ENCODE measurements at regions not wholly inside any gene's neighbourhood (a gene's known extent, or its start where the extent isn't known, plus 50 kb on each side); places are given as distances from the start of the nearest gene placed in this dataset.

- no peak for DNase-seq
Observed at GRCh38 chr5:152900332-152900731, 495.3 kb upstream of the NMUR2 start.

DNA sequence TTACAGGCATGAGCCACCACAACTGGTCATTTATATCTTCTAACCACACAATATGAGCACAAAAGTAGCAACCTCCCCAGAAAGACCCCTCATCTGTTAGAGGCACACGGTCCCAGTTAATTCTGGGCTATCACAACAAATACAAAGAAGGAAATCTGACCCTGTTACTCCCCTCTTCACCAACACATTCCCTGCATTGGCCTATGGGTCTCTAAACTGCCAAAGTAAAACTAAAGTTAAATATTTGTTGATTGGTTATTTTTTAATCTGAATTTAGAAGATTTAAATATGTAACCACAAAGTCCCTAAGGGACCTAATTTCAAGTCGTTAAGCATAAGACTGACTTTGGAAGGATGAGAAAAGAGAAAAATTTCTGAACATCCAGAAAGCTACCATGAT, 496.7 kb upstream of the NMUR2 start:
- DNase-seq, result no peak

DNA sequence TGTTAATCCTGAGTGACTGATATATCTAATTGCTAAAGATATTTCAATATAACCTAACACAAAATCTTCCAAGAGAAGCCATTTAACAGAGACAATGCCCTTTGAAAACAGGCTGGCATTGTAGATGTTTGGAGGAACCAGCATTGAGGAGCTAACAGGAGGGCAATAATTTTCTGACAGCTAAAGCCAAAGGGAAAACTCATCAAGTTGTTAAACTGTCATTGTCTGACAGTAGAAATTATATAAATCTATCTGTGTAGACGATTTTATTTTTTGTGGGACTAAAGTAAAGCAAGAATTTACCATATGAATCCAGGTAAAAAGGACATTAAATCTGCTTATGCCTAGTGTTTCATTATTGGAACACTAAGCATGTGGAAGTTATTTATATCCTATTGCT, 500.2 kb upstream of the NMUR2 start:
- no peak for DNase-seq

- no peak for DNase-seq
Observed at GRCh38 chr5:152907488-152908245, 502.6 kb upstream of the NMUR2 start.

GRCh38 chr5:152912924-152913323, 507.8 kb upstream of the NMUR2 start:
- no peak for DNase-seq

GRCh38 chr5:152932621-152933020, 527.5 kb upstream of the NMUR2 start:
- DNase-seq, result no peak

- no peak for DNase-seq
Observed at GRCh38 chr5:152933056-152933455, 528.0 kb upstream of the NMUR2 start.

- no peak for DNase-seq
Observed at GRCh38 chr5:152938630-152939029, 533.6 kb upstream of the NMUR2 start.

- DNase-seq, result no peak
Observed at GRCh38 chr5:152942633-152943336, 537.7 kb upstream of the NMUR2 start.

DNA sequence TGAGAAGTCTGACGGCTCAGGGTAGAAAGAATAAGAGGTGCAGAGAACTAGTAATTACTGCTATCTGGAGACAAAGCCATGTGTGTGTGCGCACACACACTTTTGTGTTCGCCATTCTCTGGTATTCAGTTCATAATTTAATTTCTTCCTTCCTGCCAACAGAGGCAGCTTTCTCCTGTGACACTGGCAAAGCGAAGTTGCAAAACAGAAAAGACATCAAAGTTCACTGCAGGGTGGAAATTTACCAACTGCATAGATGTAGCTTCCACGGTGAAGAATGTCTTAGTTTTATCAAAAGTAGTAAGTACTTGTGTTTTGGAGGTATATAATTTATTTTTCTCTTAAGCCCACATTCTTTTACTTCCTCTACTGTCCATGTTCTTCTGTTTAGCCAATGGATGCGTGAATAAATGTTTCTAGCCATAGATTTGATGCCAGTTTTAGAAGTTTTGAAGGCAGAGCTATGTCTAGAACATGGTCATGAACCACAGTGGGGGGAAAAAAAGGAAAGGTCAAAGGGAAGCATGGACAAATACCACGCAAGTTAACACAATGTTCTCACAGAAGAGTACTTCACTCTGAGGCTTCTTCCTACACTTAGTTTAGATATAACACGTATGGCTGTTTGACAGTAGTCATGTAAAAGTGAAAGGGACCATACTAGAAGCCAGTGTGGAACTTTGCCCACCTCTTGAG, 536.5 kb upstream of the GRIA1 start:
- DNase-seq, result no peak

DNA sequence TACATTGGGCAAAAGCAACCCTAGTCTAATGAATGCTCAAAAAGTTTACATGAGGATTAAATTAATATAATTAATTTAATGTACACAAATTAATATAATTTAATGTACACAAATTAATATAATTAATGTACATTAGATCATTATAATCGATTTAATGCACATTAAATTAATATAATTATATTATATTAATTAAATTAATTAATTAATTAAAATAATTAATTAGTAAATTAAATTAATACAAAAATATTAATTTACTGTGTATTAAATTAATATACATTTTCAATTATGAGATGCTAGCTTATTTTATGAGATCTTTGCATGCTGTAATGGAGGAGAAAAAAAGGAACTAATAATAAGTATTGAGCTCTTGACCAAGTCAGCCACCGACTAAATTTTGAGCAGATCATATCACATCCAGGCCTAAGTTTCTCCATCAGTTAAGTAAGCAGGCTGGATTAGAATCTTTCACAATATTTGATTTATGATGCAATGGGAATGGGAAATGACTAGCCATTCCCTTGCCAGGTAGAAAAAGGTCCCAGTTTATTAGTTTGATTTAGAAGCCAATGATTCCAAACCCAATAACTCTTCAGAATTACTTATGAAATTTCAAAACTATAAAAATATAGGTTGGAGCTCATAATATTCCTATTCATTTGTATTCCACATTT, 533.4 kb upstream of the GRIA1 start:
- no peak for DNase-seq

DNA sequence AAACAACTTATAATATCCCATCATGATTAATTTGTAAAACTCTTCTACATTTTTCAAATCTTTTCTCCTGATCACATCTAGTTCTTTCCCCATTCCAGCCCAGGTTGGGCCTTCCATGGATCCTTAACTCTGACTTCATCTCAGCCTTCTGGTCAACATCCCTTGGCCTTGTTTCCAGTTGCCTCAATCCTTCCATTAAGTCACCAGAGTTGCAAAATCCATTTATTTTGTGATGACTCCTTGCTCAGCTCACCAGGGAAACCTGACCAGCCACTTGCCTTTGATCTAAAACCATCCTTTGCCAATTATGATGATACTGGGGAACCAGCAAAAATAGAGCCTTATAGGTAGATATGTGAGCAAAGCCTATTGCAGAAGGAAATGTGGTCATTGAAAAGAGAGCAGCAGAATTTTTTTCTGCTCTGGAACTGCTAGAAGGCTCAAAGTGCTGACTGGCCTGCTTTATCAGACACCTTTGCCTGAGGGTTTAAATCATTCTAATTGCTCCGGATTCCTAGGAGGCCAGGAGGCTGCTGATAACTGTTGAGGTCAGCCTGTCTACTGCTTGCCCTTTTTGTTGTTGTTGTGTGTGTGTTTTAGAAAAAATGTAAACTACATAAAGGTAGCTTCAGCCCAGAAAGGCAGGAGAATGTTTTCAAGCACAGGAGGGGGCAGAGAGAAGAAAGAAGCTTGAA, 512.2 kb upstream of the GRIA1 start:
- no peak for DNase-seq

GRCh38 chr5:152987131-152987530, 503.3 kb upstream of the GRIA1 start:
- no peak for DNase-seq

GRCh38 chr5:152990217-152990616, 500.3 kb upstream of the GRIA1 start:
- no peak for DNase-seq

GRCh38 chr5:152990649-152991048, 499.8 kb upstream of the GRIA1 start:
- no peak for DNase-seq

DNA sequence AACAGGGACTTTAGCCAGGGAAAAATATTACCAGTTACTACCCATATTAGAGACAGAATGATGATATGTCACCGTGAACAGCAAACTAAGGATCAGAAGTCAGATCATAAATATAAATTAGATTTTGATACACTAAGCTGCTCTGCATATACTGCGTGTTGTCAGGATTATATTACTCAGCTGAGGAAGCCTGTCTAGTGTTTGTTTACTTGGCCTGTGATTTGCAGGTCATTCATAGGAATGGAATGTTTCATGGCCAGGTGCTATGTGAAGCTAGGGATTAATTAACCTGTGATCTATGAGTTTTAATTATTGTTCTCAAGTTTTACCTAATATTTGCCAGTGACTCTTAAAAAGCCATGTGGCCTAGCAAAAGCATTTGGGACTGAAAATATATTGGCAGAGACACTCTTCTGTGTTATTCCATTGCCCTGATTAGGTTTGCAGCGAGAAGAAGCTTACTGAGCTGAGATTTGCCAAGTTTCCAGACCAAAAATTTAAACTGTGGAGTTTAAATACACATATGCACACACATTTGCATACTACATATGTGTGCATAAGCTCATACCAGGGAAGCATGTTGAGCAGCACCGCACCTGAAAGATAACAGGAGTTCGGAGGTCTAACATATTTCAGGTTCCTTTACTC, 496.3 kb upstream of the GRIA1 start:
- DNase-seq, result no peak

- no peak for DNase-seq
Observed at GRCh38 chr5:152995214-152995725, 495.2 kb upstream of the GRIA1 start.

DNA sequence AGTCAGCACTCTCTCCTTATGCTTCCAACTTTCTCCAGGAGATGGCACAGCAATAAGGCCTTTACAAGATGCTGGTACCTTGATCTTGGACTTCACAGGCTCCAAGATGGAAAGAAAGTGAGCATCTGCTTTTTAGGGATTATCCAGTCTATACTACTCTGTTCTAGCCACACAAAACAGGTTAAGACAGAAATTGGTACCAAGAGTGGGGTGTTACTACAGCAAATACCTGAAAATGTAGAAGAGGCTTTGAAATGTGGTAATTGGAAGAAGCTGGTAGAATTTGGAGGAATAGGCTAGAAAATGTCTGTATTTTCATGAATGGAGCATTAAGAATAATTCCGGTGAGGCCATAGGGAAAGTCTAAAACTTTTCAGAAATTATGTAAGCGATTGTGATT, 484.8 kb upstream of the GRIA1 start:
- no peak for DNase-seq

DNA sequence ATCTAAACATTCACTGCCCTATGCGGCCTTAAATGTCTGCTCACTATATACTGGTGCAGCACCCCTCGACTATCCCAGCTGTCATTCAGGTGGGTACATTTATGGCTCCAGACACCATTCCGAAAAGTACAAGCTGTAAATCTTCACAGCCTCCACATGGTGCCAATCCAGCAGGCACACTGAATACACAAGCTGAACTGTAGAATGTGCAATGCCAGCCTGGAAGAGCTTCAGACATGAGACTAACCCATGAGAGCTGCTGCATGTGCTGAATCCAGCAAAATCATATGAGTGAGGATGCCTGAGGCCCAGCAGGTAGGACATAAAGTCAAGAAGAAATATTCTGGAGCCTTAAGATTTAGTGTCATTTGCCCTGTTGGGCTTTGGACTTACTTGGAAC, 483.8 kb upstream of the GRIA1 start:
- DNase-seq, result no peak

DNA sequence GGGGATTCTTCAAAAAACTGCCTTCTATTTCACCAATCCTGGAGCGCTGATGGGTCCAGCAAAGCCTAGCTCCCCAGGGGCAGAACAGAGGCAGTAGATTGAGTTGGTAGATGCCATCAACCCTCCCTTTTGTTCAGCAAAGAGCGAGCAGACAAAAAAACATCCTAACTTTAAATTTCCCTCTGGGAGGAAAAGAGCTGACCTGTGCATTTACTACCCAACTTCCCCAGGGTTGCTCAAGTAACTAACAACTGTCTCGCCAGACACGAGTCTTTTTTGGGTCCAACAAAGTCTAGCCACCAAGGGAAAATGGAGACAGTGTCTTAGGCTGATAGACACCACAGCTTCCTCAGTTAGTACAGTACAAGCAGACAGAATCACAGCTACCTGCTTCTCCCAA, 476.3 kb upstream of the GRIA1 start:
- DNase-seq, result no peak

- DNase-seq, result no peak
Observed at GRCh38 chr5:153018121-153018520, 472.3 kb upstream of the GRIA1 start.

All from activated gamma-delta T cell (primary cell).